ENCODE measurements at regions not wholly inside any gene's neighbourhood (a gene's known extent, or its start where the extent isn't known, plus 50 kb on each side); places are given as distances from the start of the nearest gene placed in this dataset.

- TF ChIP-seq CTCF (IDR thresholded peaks at IDR 0.05) = no peak
- TF ChIP-seq POLR2A (IDR thresholded peaks at IDR 0.05) = no peak
Measured at GRCh38 chr7:46173476-46174195, 252.6 kb upstream of the IGFBP3 start.

All from heart left ventricle (tissue), 13 donors.